ENCODE measurements at regions not wholly inside any gene's neighbourhood (a gene's known extent, or its start where the extent isn't known, plus 50 kb on each side); places are given as distances from the start of the nearest gene placed in this dataset.
"Not testable (repeated sequence)": the region's sequence is repeated elsewhere in the genome, so short reads cannot be mapped to it uniquely, and the experiment has no call there.

DNA sequence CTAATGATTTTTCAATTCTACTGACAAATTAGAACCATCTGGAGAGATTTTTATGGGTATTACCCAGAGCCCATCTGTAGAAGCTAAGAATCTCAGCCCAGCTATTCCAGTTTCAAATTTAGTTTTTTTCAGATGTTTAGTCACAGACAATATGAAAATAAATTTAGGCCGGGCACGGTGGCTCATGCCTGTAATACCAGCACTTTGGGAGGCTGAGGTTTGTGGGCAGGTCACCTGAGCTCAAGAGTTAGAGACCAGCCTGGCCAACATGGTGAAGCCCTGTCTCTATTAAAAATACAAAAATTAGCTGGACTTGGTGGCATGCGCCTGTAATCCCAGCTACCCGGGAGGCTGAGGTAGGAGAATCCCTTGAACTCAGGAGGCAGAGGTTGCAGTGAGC is 545.9 kb downstream of the PCDH7 start:
- DNase-seq (ENCODE audit: low read depth, low spot score), result not testable (repeated sequence)

DNA sequence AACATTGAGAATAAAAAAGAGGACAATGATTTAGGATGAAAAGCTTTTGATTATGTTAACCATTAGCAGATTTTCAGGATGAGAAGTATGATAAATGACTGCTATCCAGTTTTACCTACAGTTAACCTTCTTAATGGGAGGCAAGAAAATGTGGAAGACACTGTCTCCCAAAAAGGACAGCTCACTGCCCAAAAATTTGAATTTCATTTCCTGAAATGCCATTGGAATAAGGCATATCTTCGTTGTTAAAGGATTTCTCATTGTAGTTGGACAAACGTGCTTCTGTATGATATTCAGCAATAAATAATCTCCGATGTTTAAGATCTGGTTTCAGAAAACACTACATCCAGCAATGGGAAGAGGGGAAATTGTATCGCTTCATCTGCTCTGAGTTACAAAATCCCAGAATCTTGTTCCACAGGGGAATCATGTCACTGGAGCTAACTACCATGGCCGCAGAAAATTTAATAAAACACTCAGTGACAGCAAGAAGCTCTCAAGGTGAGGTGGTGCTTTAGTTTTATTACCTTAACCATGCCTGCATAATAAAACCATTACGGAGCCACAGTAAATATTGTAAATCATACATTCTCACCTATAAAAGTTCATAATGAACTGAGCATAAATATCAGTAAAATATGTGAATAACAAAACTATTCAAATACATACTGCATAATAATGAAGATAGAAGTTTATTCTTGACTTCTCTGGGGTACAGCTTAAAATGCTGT is 552.3 kb downstream of the PCDH7 start:
- DNase-seq (ENCODE audit: low read depth, low spot score), result no peak

DNA sequence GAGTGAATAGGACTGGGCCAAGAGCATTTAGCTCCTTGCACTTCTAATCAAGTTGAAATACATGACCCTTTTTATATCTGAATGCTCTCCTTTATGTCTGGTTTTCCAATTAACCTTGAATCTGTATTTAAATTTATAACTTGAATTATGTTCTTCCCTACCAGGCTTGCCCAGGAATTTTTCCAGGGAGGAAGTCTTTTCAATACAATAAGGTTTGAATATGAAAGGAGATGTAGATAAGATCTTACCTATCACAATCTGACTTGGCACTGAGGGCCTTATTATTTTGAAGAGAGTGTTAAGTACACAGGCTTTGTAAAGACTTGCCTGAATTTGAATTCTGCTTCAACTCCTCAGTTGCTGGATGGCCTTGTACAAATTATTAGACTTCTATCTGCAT is 555.7 kb downstream of the PCDH7 start:
- no peak for DNase-seq (ENCODE audit: low read depth, low spot score)

GRCh38 chr4:31283679-31284078 is 563.5 kb downstream of the PCDH7 start:
- no peak for DNase-seq (ENCODE audit: low read depth, low spot score)

DNA sequence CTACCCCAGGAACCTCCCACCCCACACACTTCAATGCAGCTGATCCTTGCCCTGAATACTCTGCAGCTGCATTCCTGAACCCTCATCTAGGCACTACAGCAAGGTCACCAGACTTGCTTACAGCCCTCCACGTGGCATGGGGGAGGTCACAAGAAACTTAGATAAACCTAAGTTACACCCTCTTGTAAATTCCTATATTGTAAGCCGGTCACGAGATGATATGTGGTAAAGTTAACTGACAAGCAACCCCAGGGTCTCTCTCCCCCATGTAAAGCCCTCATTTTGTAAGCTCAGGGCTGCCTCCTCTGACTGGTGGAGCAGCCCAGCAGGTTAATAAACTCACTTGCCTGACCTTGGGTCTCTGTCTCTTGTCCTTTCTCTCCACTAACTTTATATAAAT is 570.7 kb downstream of the PCDH7 start:
- DNase-seq (ENCODE audit: low read depth, low spot score), result no peak

- DNase-seq (ENCODE audit: low read depth, low spot score), result no peak
Observed at GRCh38 chr4:31291238-31291637, 571.1 kb downstream of the PCDH7 start.

DNA sequence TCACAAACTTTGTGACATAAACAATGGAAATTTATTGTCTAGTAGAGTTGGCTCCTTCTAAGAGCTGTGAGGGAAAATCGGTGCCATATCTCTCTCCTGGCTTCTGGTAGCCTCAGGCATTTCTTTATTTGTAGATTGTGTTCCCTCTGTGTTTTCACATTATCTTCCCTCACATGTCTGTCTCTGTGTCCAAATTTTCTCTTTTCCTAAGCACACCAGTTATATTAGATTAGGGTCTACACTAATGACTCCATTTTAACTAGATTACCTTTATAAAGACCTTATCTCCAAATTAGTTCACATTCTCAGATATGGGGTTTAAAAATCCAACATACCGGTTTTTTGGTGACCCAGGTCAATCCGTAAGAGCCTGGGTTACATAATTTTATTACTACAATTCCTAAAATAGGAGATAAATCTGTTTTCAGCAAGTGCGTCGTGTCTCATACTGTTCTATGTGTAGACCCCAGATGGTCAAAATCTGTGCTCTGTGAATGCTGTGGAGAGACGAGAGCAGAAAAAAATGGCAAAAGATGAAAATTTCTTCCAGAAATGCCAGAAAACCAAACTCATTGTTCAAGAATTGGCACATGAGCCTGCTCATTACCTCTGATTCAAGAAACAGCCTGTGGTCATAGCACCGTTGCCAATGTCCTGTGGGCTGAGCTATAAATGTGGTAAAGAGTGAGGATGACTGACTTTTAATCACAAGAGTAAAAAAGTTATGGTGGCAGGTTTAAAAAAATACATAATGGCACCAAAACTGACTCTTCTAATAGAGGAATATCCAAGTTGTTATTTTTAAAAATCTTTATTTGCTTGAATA is 574.7 kb downstream of the PCDH7 start:
- DNase-seq (ENCODE audit: low read depth, low spot score), result no peak

GRCh38 chr4:31298737-31299136 is 578.6 kb downstream of the PCDH7 start:
- no peak for DNase-seq (ENCODE audit: low read depth, low spot score)

DNA sequence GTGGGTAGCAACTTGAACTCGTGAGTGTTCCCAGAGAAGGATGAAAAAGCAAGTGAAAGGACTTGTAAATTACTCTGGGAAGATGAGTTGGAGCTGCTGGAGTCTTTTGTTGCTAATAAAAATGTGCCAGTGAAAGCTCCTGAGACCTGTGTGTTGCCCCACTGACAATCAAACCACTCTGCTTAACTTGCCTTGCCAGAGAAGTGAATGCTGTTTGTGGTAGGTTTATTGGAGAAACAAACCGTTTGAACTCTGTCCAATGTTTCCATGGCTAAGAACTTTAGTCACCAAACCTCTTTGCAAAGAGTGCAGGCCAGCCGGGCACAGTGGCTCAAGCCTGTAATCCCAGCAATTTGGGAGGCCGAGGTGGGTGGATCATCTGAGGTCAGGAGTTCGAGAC is 586.9 kb downstream of the PCDH7 start:
- DNase-seq (ENCODE audit: low read depth, low spot score), result no peak

- DNase-seq (ENCODE audit: low read depth, low spot score), result no peak
Observed at GRCh38 chr4:31324814-31325213, 604.6 kb downstream of the PCDH7 start.

GRCh38 chr4:31325300-31325699 is 605.1 kb downstream of the PCDH7 start:
- DNase-seq (ENCODE audit: low read depth, low spot score), result no peak

- DNase-seq (ENCODE audit: low read depth, low spot score), result no peak
Observed at GRCh38 chr4:31327031-31327430, 606.9 kb downstream of the PCDH7 start.

- DNase-seq (ENCODE audit: low read depth, low spot score), result no peak
Observed at GRCh38 chr4:31328932-31329331, 608.8 kb downstream of the PCDH7 start.

GRCh38 chr4:31334086-31334910 is 614.1 kb downstream of the PCDH7 start:
- DNase-seq (ENCODE audit: low read depth, low spot score), result no peak

DNA sequence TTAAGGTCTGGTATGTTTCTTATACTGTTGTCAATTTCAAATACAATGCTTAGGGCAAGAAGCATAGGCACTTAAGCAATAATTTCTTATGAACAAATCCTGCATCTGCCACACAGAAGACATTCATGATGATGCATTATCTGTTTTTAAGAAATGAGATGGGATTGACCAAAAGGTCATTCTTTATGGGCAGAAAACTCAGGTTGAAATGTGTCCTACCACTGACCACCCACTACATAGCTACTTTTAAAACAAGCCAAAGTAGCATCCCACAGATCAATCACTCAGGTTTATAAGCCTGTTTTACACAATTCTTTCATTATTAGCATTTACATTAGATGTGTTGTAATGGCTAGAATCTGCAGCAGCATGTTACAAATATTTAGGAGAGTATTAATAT is 617.8 kb downstream of the PCDH7 start:
- DNase-seq (ENCODE audit: low read depth, low spot score), result no peak

GRCh38 chr4:31341601-31342359 is 621.6 kb downstream of the PCDH7 start:
- no peak for DNase-seq (ENCODE audit: low read depth, low spot score)

GRCh38 chr4:31343061-31343460 is 622.9 kb downstream of the PCDH7 start:
- DNase-seq (ENCODE audit: low read depth, low spot score), result no peak

DNA sequence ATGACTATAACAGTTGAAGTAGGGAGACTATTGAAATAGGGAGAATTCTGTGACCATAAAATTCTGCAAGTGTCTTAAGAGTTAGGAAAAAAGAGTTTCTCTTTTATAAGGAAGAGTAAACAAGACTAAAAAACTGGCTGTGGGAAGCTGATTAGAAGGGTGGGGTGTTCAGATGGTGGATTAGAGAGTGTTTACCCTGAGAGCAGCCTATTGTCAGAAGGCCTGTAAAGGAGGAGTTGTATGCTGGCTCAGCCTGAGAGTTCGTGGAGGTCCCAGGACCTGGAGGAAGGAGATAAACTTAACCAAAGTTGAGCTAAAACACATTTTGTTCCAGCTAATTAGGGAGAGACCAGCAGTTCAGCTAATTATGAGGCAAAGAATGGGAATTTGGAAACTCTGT is 629.7 kb downstream of the PCDH7 start:
- no peak for DNase-seq (ENCODE audit: low read depth, low spot score)

DNA sequence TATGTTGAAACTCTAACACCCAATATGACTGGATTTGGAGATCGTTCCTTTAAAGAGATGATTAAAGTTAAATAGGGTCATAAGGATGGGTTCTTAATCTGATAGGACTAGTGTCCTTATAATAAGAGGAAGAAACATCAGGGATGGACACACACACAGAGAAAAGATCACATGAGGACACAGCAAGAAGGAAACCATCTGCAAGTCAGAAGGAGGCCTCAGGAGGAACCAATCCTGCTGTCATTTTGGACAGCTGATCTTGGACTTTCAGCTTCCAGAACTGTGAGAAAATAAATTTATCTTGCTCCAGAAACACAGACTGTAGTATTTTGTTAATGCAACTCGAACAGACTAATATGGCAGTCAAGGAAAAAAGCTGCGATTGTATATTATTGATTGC is 631.5 kb downstream of the PCDH7 start:
- no peak for DNase-seq (ENCODE audit: low read depth, low spot score)

DNA sequence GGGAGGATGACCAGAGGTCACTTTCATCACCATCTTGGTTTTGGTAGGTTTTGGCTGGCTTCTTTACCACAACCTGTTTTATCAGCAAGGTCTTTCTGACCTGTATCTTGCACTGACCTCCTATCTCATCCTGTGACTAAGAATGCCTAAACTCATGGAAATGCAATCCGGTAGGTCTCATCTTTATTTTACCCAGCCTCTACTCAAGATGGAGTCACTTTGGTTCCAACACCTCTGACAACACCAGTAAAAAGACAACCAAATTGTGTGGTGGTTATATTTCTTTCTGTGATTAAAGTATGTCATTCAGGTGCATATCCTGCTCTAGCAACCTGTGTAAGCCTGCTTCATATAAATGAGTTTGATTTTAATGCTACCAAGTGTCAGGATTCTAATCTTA is 636.7 kb downstream of the PCDH7 start:
- no peak for DNase-seq (ENCODE audit: low read depth, low spot score)

GRCh38 chr4:31360786-31361185 is 640.6 kb downstream of the PCDH7 start:
- no peak for DNase-seq (ENCODE audit: low read depth, low spot score)

GRCh38 chr4:31362756-31363155 is 642.6 kb downstream of the PCDH7 start:
- DNase-seq (ENCODE audit: low read depth, low spot score), result no peak
